SK-N-SH (cell line): ENCODE measurements at regions not wholly inside any gene's neighbourhood (a gene's known extent, or its start where the extent isn't known, plus 50 kb on each side); places are given as distances from the start of the nearest gene placed in this dataset.

Experiments used
- CTCF ChIA-PET: fragments of 300-600, 350-600 bp; formaldehyde crosslinking; extraction: SDS; loops from one replicate; lab custom pipeline; 2021; lab: Yijun Ruan, JAX
- POLR2A ChIA-PET: fragments of 350-600 bp; sonication (Branson Sonifier 250); formaldehyde crosslinking; extraction: SDS; loops from one replicate; lab custom pipeline; 2020; ENCODE audit warnings: antibody characterized with exemption, inconsistent platforms; lab: Yijun Ruan, JAX
- DNase-seq: peaks from one replicate; pipeline ENCODE4 v3.0.0; 2012
- H2AFZ ChIP-seq: fragments of 200-600 bp; sonication (generic); 2 replicates; pipeline ENCODE4 v1.8.1; 2016; ENCODE audit warnings: antibody characterized with exemption, mild to moderate bottlenecking, low read depth
- H3F3A ChIP-seq: fragments of 200-600 bp; sonication (generic); replicated peaks from 2 replicates; pipeline ENCODE3; 2016; ENCODE audit warnings: antibody characterized with exemption, mild to moderate bottlenecking; ENCODE audit not compliant: insufficient read depth
- H3K27ac ChIP-seq, 2 experiments: fragments of 200-500 bp in 1 of 2; fragments of 200-600 bp in 1 of 2; sonication (Bioruptor generic) in 1 of 2; sonication (generic), shearing (Covaris generic) in 1 of 2; 2 replicates each; pipeline versions ENCODE4 v1.5.1 to v1.6.1; 2014 to 2016; ENCODE audit warnings: low read depth in 2 of 2, inconsistent platforms in 1 of 2, low read length in 1 of 2, mild to moderate bottlenecking in 1 of 2, mixed read lengths in 1 of 2
- H3K27me3 ChIP-seq: fragments of 200-600 bp; sonication (generic), shearing (Covaris generic); 2 replicates; pipeline ENCODE4 v1.6.1; 2016; ENCODE audit warnings: mixed run types; ENCODE audit not compliant: insufficient read depth
- H3K36me3 ChIP-seq, 2 experiments: fragments of 200-500 bp in 1 of 2; fragments of 200-600 bp in 1 of 2; sonication (Bioruptor generic) in 1 of 2; sonication (generic) in 1 of 2; replicated peaks in 1 of 2; 2 replicates each; pipeline versions ENCODE3 to v1.5.1; 2014 to 2016; ENCODE audit warnings: low read length in 1 of 2, mild to moderate bottlenecking in 1 of 2; ENCODE audit not compliant: insufficient read depth in 2 of 2, control insufficient read depth in 1 of 2
- H3K4me1 ChIP-seq, 2 experiments: fragments of 200-500 bp in 1 of 2; fragments of 200-600 bp in 1 of 2; sonication (Bioruptor generic) in 1 of 2; sonication (generic), shearing (Covaris generic) in 1 of 2; 2 replicates each; pipeline versions ENCODE4 v1.5.1 to v1.6.1; 2014 to 2016; ENCODE audit warnings: low read depth in 1 of 2, low read length in 1 of 2, mixed run types in 1 of 2; ENCODE audit not compliant: insufficient read depth in 2 of 2, control insufficient read depth in 1 of 2
- H3K4me2 ChIP-seq: fragments of 200-600 bp; sonication (generic), shearing (Covaris generic); 2 replicates; pipeline ENCODE4 v1.6.1; 2017; ENCODE audit warnings: mixed run types
- H3K4me3 ChIP-seq, 2 experiments: fragments of 200-500 bp in 1 of 2; fragments of 200-600 bp in 1 of 2; sonication (Bioruptor generic) in 1 of 2; sonication (generic), shearing (Covaris generic) in 1 of 2; 2 replicates each; pipeline versions ENCODE4 v1.5.1 to v1.8.1; 2014 to 2016; ENCODE audit warnings: low read depth in 2 of 2, inconsistent platforms in 1 of 2, low read length in 1 of 2, mild to moderate bottlenecking in 1 of 2, mixed read lengths in 1 of 2, moderate library complexity in 1 of 2
- H3K79me2 ChIP-seq: fragments of 200-600 bp; sonication (generic); 2 replicates; pipeline ENCODE4 v1.8.1; 2017; ENCODE audit warnings: mild to moderate bottlenecking; ENCODE audit not compliant: insufficient read depth
- H3K9ac ChIP-seq: fragments of 200-600 bp; sonication (generic); 2 replicates; pipeline ENCODE4 v1.6.1; 2017; ENCODE audit warnings: mixed run types
- H3K9me2 ChIP-seq: fragments of 200-600 bp; sonication (generic); 2 replicates; pipeline ENCODE4 v1.6.1; 2017; ENCODE audit warnings: mixed run types
- H3K9me3 ChIP-seq: fragments of 200-600 bp; sonication (generic); 2 replicates; pipeline ENCODE4 v1.6.1; 2017; ENCODE audit warnings: mixed run types, mild to moderate bottlenecking, moderate library complexity
- H4K20me1 ChIP-seq: fragments of 200-600 bp; sonication (generic); 2 replicates; pipeline ENCODE4 v1.6.1; 2017; ENCODE audit warnings: mild to moderate bottlenecking, mixed run types; ENCODE audit not compliant: insufficient read depth
- CTCF ChIP-seq: fragments of 200-600 bp; sonication (generic); IDR thresholded peaks from 2 replicates; pipeline ENCODE4 v1.6.1; 2017; ENCODE audit warnings: antibody characterized with exemption, mild to moderate bottlenecking, moderate library complexity
- EZH2phosphoT487 ChIP-seq: fragments of 200-600 bp; sonication (generic); IDR thresholded peaks from 2 replicates; pipeline ENCODE4 v1.6.1; 2017; ENCODE audit warnings: low read depth, mixed run types, mild to moderate bottlenecking, antibody characterized with exemption, moderate library complexity, borderline replicate concordance
- GABPA ChIP-seq: IDR thresholded peaks from 2 replicates; pipeline ENCODE4 v1.4.0; 2012; ENCODE audit warnings: low read depth, mild to moderate bottlenecking
- JUND ChIP-seq: IDR thresholded peaks from 2 replicates; pipeline ENCODE4 v1.4.0; 2012
- MEF2A ChIP-seq: IDR thresholded peaks from 2 replicates; pipeline ENCODE4 v1.4.0; 2012; ENCODE audit warnings: low read depth, borderline replicate concordance
- MXI1 ChIP-seq: IDR thresholded peaks from 2 replicates; pipeline ENCODE4 v1.6.1; 2012; ENCODE audit warnings: mild to moderate bottlenecking, low read depth, low read length, improper control_type of control experiment
- NFIC ChIP-seq: IDR thresholded peaks from 2 replicates; pipeline ENCODE4 v1.4.0; 2012; ENCODE audit warnings: borderline replicate concordance
- PBX3 ChIP-seq: IDR thresholded peaks from 2 replicates; pipeline ENCODE4; 2012
- POLR2AphosphoS5 ChIP-seq: IDR thresholded peaks from 2 replicates; pipeline ENCODE4 v1.6.1; 2012; ENCODE audit warnings: low read depth, low read length
- RFX5 ChIP-seq: IDR thresholded peaks from 2 replicates; pipeline ENCODE4 v1.6.1; 2012; ENCODE audit warnings: mild to moderate bottlenecking, improper control_type of control experiment, low read length
- RXRA ChIP-seq: IDR thresholded peaks from 2 replicates; pipeline ENCODE4 v1.4.0; 2012; ENCODE audit warnings: low read depth, mild to moderate bottlenecking, borderline replicate concordance
- SIN3A ChIP-seq: IDR thresholded peaks from 2 replicates; pipeline ENCODE4 v1.6.1; 2012; ENCODE audit warnings: low read depth, mild to moderate bottlenecking, low read length, moderate library complexity, borderline replicate concordance
- TAF1 ChIP-seq: IDR thresholded peaks from 2 replicates; pipeline ENCODE4 v1.6.1; 2012; ENCODE audit warnings: low read depth, mild to moderate bottlenecking, low read length, moderate library complexity, borderline replicate concordance
- TCF12 ChIP-seq: IDR thresholded peaks from 2 replicates; pipeline ENCODE4 v1.4.0; 2012
- USF1 ChIP-seq: IDR thresholded peaks from 2 replicates; pipeline ENCODE4 v1.4.0; 2012; ENCODE audit warnings: low read depth, borderline replicate concordance
- YY1 ChIP-seq: IDR thresholded peaks from 2 replicates; pipeline ENCODE4 v1.4.0; 2012; ENCODE audit warnings: low read depth, mild to moderate bottlenecking
- ZBTB33 ChIP-seq: IDR thresholded peaks from 2 replicates; pipeline ENCODE4 v1.4.0; 2012; ENCODE audit warnings: low read depth, borderline replicate concordance
- WGBS: methylation state at CpG from one replicate; pipeline ENCODE4 v1.1.6; 2017; ENCODE audit warnings: low lambda C conversion rate; 5-methylcytosine and 5-hydroxymethylcytosine counted together

GRCh38 chr5:89016741-89017303 is 133.8 kb upstream of the MEF2C start:
- no peak overlapping the region; a peak in 1 of 4 replicates for H3K4me3 ChIP-seq
- no peaks in the 10 kb centered on the region for H3F3A ChIP-seq
- 52% methylated on average over 3 of the region's 3 CpGs for WGBS
- H3K4me2 ChIP-seq = no peak overlapping the region
- no peak overlapping the region for H3K27ac ChIP-seq
- no peaks in the 10 kb centered on the region for H3K79me2 ChIP-seq
- no peaks in the 10 kb centered on the region for H3K4me1 ChIP-seq
- CTCF ChIA-PET = no interaction called here
- no peaks in the 10 kb centered on the region for H3K9me2 ChIP-seq
- H3K27me3 ChIP-seq = no peaks in the 10 kb centered on the region
- H3K9ac ChIP-seq = no peak overlapping the region
- no peaks in the 10 kb centered on the region for H3K9me3 ChIP-seq
- no peaks in the 10 kb centered on the region for H3K36me3 ChIP-seq
- POLR2A ChIA-PET = no interaction called here
- no peaks in the 10 kb centered on the region for H4K20me1 ChIP-seq
- no peak for TF ChIP-seq TAF1
- TF ChIP-seq CTCF = no peak
- TF ChIP-seq JUND = no peak
- TF ChIP-seq RXRA = no peak
- TF ChIP-seq MXI1 = no peak
- no peak for TF ChIP-seq PBX3
- no peak for TF ChIP-seq POLR2AphosphoS5
- no peak for TF ChIP-seq USF1
- no peak for TF ChIP-seq ZBTB33
- TF ChIP-seq GABPA = no peak
- DNase-seq = no peak
- H2AFZ ChIP-seq = no peak overlapping the region

- POLR2A ChIA-PET = no interaction called here
- H3F3A ChIP-seq = no peaks in the 10 kb centered on the region
- no peak overlapping the region for H3K4me3 ChIP-seq
- no peaks in the 10 kb centered on the region for H3K79me2 ChIP-seq
- CTCF ChIA-PET = no interaction called here
- H3K4me1 ChIP-seq = no peaks in the 10 kb centered on the region
- H3K27me3 ChIP-seq = no peaks in the 10 kb centered on the region
- no peaks in the 10 kb centered on the region for H4K20me1 ChIP-seq
- 28% methylated on average over 1 of the region's 1 CpG for WGBS
- H3K36me3 ChIP-seq = no peaks in the 10 kb centered on the region
- no peaks in the 10 kb centered on the region for H3K9me2 ChIP-seq
- H3K27ac ChIP-seq = no peak overlapping the region
- no peak overlapping the region for H2AFZ ChIP-seq
- H3K9me3 ChIP-seq = no peaks in the 10 kb centered on the region
- no peak for DNase-seq
- H3K9ac ChIP-seq = no peak overlapping the region
- H3K4me2 ChIP-seq = no peak overlapping the region
- TF ChIP-seq TCF12 (no peak), ZBTB33 (no peak), POLR2AphosphoS5 (no peak), MEF2A (no peak), EZH2phosphoT487 (no peak), NFIC (no peak), RFX5 (no peak), CTCF (no peak), SIN3A (no peak), YY1 (no peak), TAF1 (no peak)
Measured at GRCh38 chr5:89015409-89015808, 132.4 kb upstream of the MEF2C start.
